H1 (cell line): ENCODE measurements at regions not wholly inside any gene's neighbourhood (a gene's known extent, or its start where the extent isn't known, plus 50 kb on each side); places are given as distances from the start of the nearest gene placed in this dataset.

Experiments
- CTCF ChIA-PET: fragments of 300-600 bp; sonication (Branson Sonifier 250); formaldehyde crosslinking; loops from one replicate; lab custom pipeline; 2021; ENCODE audit not compliant: partially characterized antibody; lab: Charles Lee
- POLR2A ChIA-PET: fragments of 300-600 bp; sonication (Branson Sonifier 250); formaldehyde crosslinking; loops from one replicate; lab custom pipeline; 2021; ENCODE audit warnings: inconsistent platforms; ENCODE audit not compliant: partially characterized antibody; lab: Charles Lee
- DNase-seq, 2 experiments: peaks; one replicate each; pipeline versions ENCODE4 v3.0.0 to v3.0.0-alpha.2; 2010 to 2022; ENCODE audit warnings: low spot score in 2 of 2, low read depth in 1 of 2, mixed read lengths in 1 of 2
- FAIRE-seq: peaks from 2 replicates; lab custom pipeline; 2011; peaks lifted over from hg19 to GRCh38; lab: Jason Lieb, UNC
- H2AFZ ChIP-seq: 2 replicates; pipeline ENCODE4 v1.8.1; 2012; ENCODE audit warnings: low read length, inconsistent platforms
- H2AK5ac ChIP-seq: 2 replicates; pipeline ENCODE4 v1.6.1; 2013; ENCODE audit warnings: low read depth, low read length
- H2BK120ac ChIP-seq: replicated peaks from 2 replicates; pipeline ENCODE3; 2013; ENCODE audit warnings: low read depth, low read length, inconsistent platforms
- H2BK12ac ChIP-seq: 2 replicates; pipeline ENCODE4 v1.6.1; 2013; ENCODE audit warnings: low read depth, low read length
- H2BK15ac ChIP-seq: 2 replicates; pipeline ENCODE4 v1.6.1; 2013; ENCODE audit warnings: low read length
- H2BK20ac ChIP-seq: 2 replicates; pipeline ENCODE4 v1.6.1; 2013; ENCODE audit warnings: low read length
- H2BK5ac ChIP-seq: 2 replicates; pipeline ENCODE4 v1.6.1; 2013; ENCODE audit warnings: low read depth, low read length
- H3K14ac ChIP-seq: 2 replicates; pipeline ENCODE4 v1.6.1; 2013; ENCODE audit warnings: inconsistent platforms; ENCODE audit not compliant: insufficient read length
- H3K18ac ChIP-seq: 2 replicates; pipeline ENCODE4 v1.6.1; 2013; ENCODE audit warnings: low read length; ENCODE audit errors: extremely low read depth
- H3K23ac ChIP-seq: 2 replicates; pipeline ENCODE4 v1.6.1; 2013; ENCODE audit warnings: inconsistent platforms; ENCODE audit not compliant: insufficient read length
- H3K23me2 ChIP-seq: 2 replicates; pipeline ENCODE4 v1.6.1; 2013; ENCODE audit warnings: low read depth, low read length
- H3K27ac ChIP-seq: 2 replicates; pipeline ENCODE4 v1.6.1; 2011; ENCODE audit warnings: low read depth, low read length, inconsistent platforms
- H3K27me3 ChIP-seq, 4 experiments: replicated peaks in 1 of 4; 1 replicate in 1 of 4; 2 replicates in 3 of 4; pipeline versions ENCODE4 v1.6.1 to v1.8.1; 2011 to 2013; ENCODE audit warnings: low read length in 3 of 4, mild to moderate bottlenecking in 3 of 4, inconsistent platforms in 2 of 4, mixed read lengths in 2 of 4, moderate library complexity in 1 of 4; ENCODE audit not compliant: control insufficient read depth in 3 of 4, insufficient read depth in 3 of 4; ENCODE audit errors: extremely low read depth in 1 of 4
- H3K36me3 ChIP-seq, 4 experiments: 2 replicates each; pipeline versions ENCODE4 v1.6.1 to v1.8.1; 2011 to 2013; ENCODE audit warnings: mild to moderate bottlenecking in 4 of 4, low read length in 3 of 4, moderate library complexity in 2 of 4, control low read depth in 1 of 4, inconsistent platforms in 1 of 4; ENCODE audit not compliant: insufficient read depth in 4 of 4, control insufficient read depth in 2 of 4
- H3K4ac ChIP-seq: replicated peaks from 2 replicates; pipeline ENCODE3; 2013; ENCODE audit warnings: low read length, low read depth, mixed read lengths, inconsistent platforms; ENCODE audit not compliant: insufficient read length
- H3K4me1 ChIP-seq, 4 experiments: replicated peaks in 1 of 4; 1 replicate in 1 of 4; 2 replicates in 3 of 4; pipeline versions ENCODE4 v1.6.1 to v1.8.1; 2011 to 2013; ENCODE audit warnings: low read length in 3 of 4, inconsistent platforms in 2 of 4, mixed read lengths in 1 of 4; ENCODE audit not compliant: insufficient read depth in 4 of 4, control insufficient read depth in 3 of 4
- H3K4me2 ChIP-seq, 2 experiments: 2 replicates each; pipeline versions ENCODE4 v1.6.1 to v1.8.1; 2011 to 2013; ENCODE audit warnings: low read depth in 2 of 2, low read length in 2 of 2, control low read depth in 1 of 2, inconsistent platforms in 1 of 2, mild to moderate bottlenecking in 1 of 2; ENCODE audit not compliant: insufficient read depth in 1 of 2
- H3K4me3 ChIP-seq, 4 experiments: fragments of 200-600, 300-600 bp in 1 of 4; sonication (generic), shearing (Covaris generic), sonication (Bioruptor Twin) in 1 of 4; 2 replicates each; pipeline versions ENCODE4 v1.5.1 to v1.8.1; 2011 to 2016; ENCODE audit warnings: low read length in 4 of 4, low read depth in 3 of 4, control low read depth in 2 of 4, inconsistent platforms in 2 of 4, mild to moderate bottlenecking in 2 of 4, mixed read lengths in 1 of 4, moderate library complexity in 1 of 4; ENCODE audit not compliant: insufficient read depth in 2 of 4; ENCODE audit errors: extremely low read depth in 1 of 4
- H3K56ac ChIP-seq: replicated peaks from 2 replicates; pipeline ENCODE3; 2013; ENCODE audit warnings: low read depth, mild to moderate bottlenecking, mixed read lengths, low read length, inconsistent platforms; ENCODE audit not compliant: insufficient read length
- H3K79me1 ChIP-seq: 2 replicates; pipeline ENCODE4 v1.6.1; 2013; ENCODE audit warnings: low read depth, low read length, control low read depth
- H3K79me2 ChIP-seq, 2 experiments: 2 replicates each; pipeline versions ENCODE4 v1.6.1 to v1.8.1; 2012 to 2013; ENCODE audit warnings: low read length in 2 of 2, mild to moderate bottlenecking in 2 of 2, inconsistent platforms in 1 of 2; ENCODE audit not compliant: insufficient read depth in 2 of 2, control insufficient read depth in 1 of 2
- H3K9ac ChIP-seq, 4 experiments: replicated peaks in 1 of 4; 1 replicate in 1 of 4; 2 replicates in 3 of 4; pipeline versions ENCODE4 v1.6.1 to v1.8.1; 2011 to 2013; ENCODE audit warnings: low read depth in 3 of 4, low read length in 3 of 4, control low read depth in 2 of 4, mild to moderate bottlenecking in 2 of 4, moderate library complexity in 2 of 4, inconsistent platforms in 1 of 4; ENCODE audit errors: extremely low read depth in 1 of 4
- H3K9me3 ChIP-seq, 2 experiments: 2 replicates each; pipeline versions ENCODE4 v1.6.1 to v1.8.1; 2012 to 2013; ENCODE audit warnings: mild to moderate bottlenecking in 2 of 2, moderate library complexity in 2 of 2, control low read depth in 1 of 2, inconsistent platforms in 1 of 2, low read depth in 1 of 2, low read length in 1 of 2, mixed read lengths in 1 of 2; ENCODE audit not compliant: insufficient read depth in 2 of 2
- H4K20me1 ChIP-seq, 2 experiments: replicated peaks in 1 of 2; 2 replicates each; pipeline versions ENCODE3 to v1.8.1; 2011 to 2013; ENCODE audit warnings: inconsistent platforms in 2 of 2, low read length in 2 of 2, mild to moderate bottlenecking in 1 of 2; ENCODE audit not compliant: insufficient read depth in 2 of 2, control insufficient read depth in 1 of 2
- H4K5ac ChIP-seq: 2 replicates; pipeline ENCODE4 v1.6.1; 2013; ENCODE audit warnings: low read length, low read depth, mixed read lengths, inconsistent platforms; ENCODE audit not compliant: insufficient read length
- H4K8ac ChIP-seq: 2 replicates; pipeline ENCODE4 v1.8.0; 2013; ENCODE audit warnings: mild to moderate bottlenecking, moderate library complexity, low read length, inconsistent platforms; ENCODE audit not compliant: insufficient read depth; ENCODE audit errors: extremely low read depth
- H4K91ac ChIP-seq: replicated peaks from 2 replicates; pipeline ENCODE3; 2013; ENCODE audit warnings: low read length, mixed read lengths, inconsistent platforms; ENCODE audit not compliant: insufficient read length
- BRCA1 ChIP-seq: IDR thresholded peaks from 2 replicates; pipeline ENCODE4 v1.6.1; 2012; ENCODE audit warnings: low read depth, low read length, improper control_type of control experiment
- CEBPB ChIP-seq: IDR thresholded peaks from 2 replicates; pipeline ENCODE4 v1.6.1; 2012; ENCODE audit warnings: low read depth, low read length
- GABPA ChIP-seq: IDR thresholded peaks from 2 replicates; pipeline ENCODE4 v1.6.1; 2011; ENCODE audit warnings: mild to moderate bottlenecking, low read length, moderate library complexity, borderline replicate concordance; ENCODE audit not compliant: insufficient read depth
- JUN ChIP-seq: IDR thresholded peaks from 2 replicates; pipeline ENCODE4 v1.6.1; 2011; ENCODE audit warnings: low read depth, mild to moderate bottlenecking, improper control_type of control experiment, low read length
- KDM1A ChIP-seq: fragments of 200-600, 300-600 bp; sonication (generic); IDR thresholded peaks from 2 replicates; pipeline ENCODE4 v1.7.1; 2016; ENCODE audit warnings: mild to moderate bottlenecking, low read length, borderline replicate concordance
- POU5F1 ChIP-seq: IDR thresholded peaks from 2 replicates; pipeline ENCODE4 v1.6.1; 2011; ENCODE audit warnings: low read depth, mild to moderate bottlenecking, low read length, moderate library complexity
- RFX5 ChIP-seq: IDR thresholded peaks from 2 replicates; pipeline ENCODE4 v1.6.1; 2011; ENCODE audit warnings: low read depth, low read length, improper control_type of control experiment, borderline replicate concordance
- SIN3A ChIP-seq, 2 experiments: IDR thresholded peaks in 1 of 2; conservative IDR thresholded peaks in 1 of 2; 2 replicates each; pipeline ENCODE4 v1.6.1; 2011 to 2012; ENCODE audit warnings: low read length in 2 of 2, improper control_type of control experiment in 1 of 2, low read depth in 1 of 2, mild to moderate bottlenecking in 1 of 2
- SP1 ChIP-seq: IDR thresholded peaks from 2 replicates; pipeline ENCODE4 v1.6.1; 2011; ENCODE audit warnings: low read depth, low read length
- TEAD4 ChIP-seq: IDR thresholded peaks from 2 replicates; pipeline ENCODE4 v1.6.1; 2012; ENCODE audit warnings: low read depth, low read length, inconsistent platforms, mixed read lengths
- YY1 ChIP-seq: IDR thresholded peaks from 2 replicates; pipeline ENCODE4 v1.6.1; 2011; ENCODE audit warnings: low read depth, mild to moderate bottlenecking, low read length
- ZNF274 ChIP-seq: IDR thresholded peaks from 2 replicates; pipeline ENCODE4 v1.7.0; 2012; ENCODE audit warnings: low read length, borderline replicate concordance; ENCODE audit errors: extremely low read depth
- WGBS, 2 experiments: shearing (Covaris generic) in 1 of 2; methylation state at CpG; one replicate each; pipeline versions ENCODE4 v1.1.6 to v1.1.7; 2013 to 2015; ENCODE audit warnings: low lambda C conversion rate in 2 of 2, mixed read lengths in 2 of 2, inconsistent platforms in 1 of 2, low coverage in 1 of 2, missing lambda C conversion rate in 1 of 2; ENCODE audit not compliant: insufficient replicate concordance in 2 of 2, insufficient coverage in 1 of 2, insufficient read length in 1 of 2; ENCODE audit errors: extremely low coverage in 1 of 2, missing lambda C conversion rate in 1 of 2; 5-methylcytosine and 5-hydroxymethylcytosine counted together
- TF ChIP-seq, protein P1 (sequence below): IDR thresholded peaks from 2 replicates; pipeline ENCODE4 v1.6.1; 2012; ENCODE audit warnings: low read length, inconsistent platforms

DNA sequence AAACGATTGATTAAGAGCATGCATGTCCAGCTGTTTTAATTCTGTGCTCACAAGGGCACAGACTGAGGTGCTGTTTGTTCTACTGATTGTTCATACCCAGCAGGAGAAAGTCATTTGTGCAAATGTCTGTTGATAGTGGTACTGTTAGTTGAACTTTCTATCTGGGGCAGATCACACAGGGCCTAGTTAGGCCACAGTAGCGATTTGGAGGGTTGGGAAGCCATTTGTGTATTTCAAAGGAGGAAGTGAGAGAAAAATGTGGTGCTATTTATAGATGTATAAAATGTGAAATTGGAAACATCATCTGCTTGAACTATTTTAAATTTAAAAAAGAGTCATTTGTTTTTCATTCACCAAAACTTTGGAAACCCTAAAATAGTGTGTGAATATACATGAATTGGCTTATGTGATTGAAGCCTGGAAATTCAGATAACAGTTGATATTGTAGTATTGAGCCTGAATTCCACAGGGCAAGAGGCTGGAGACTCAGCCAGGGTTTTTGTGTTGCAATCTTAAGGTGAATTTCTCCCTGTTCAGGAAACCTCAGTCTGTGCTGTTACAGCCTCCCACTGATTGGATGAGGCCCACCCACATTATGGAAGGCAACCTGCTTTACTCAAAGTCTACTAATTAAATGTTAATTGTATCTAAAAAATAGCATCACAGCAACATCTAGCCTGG, 162.0 kb upstream of the CDKN2B start:
- H3K27ac ChIP-seq = no peak overlapping the region
- CTCF ChIA-PET = interaction anchor here (1.4 kb wide), 1 partner anchor 34 kb away, joined by 3 read pairs; no protein-coding TSS in a partner anchor
- no peak overlapping the region for H2AFZ ChIP-seq
- TF ChIP-seq TEAD4 = no peak
- TF ChIP-seq SIN3A (conservative IDR thresholded peaks at IDR 0.05 in 1 of 2, IDR thresholded peaks at IDR 0.05 in 1 of 2; ENCODE audit: low read depth in 1 of 2, low read length in 2 of 2) = no peak
- TF ChIP-seq GABPA = no peak
- TF ChIP-seq, protein P1, sequence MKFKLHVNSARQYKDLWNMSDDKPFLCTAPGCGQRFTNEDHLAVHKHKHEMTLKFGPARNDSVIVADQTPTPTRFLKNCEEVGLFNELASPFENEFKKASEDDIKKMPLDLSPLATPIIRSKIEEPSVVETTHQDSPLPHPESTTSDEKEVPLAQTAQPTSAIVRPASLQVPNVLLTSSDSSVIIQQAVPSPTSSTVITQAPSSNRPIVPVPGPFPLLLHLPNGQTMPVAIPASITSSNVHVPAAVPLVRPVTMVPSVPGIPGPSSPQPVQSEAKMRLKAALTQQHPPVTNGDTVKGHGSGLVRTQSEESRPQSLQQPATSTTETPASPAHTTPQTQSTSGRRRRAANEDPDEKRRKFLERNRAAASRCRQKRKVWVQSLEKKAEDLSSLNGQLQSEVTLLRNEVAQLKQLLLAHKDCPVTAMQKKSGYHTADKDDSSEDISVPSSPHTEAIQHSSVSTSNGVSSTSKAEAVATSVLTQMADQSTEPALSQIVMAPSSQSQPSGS = no peak
- TF ChIP-seq ZNF274 = no peak
- TF ChIP-seq RFX5 = no peak
- no peak for TF ChIP-seq POU5F1
- no peak for TF ChIP-seq BRCA1
- no peak for TF ChIP-seq JUN
- TF ChIP-seq CEBPB = no peak
- no peak for TF ChIP-seq YY1
- TF ChIP-seq SP1 = no peak
- no peak for TF ChIP-seq KDM1A

More for the DNA sequence above, 162.0 kb upstream of the CDKN2B start:
- FAIRE-seq (no peak), DNase-seq (no peak)
- no peak overlapping the region for H3K23ac ChIP-seq
- no peak overlapping the region for H3K14ac ChIP-seq
- H3K18ac ChIP-seq = no peak overlapping the region
- no peak overlapping the region for H2BK5ac ChIP-seq
- H4K8ac ChIP-seq = no peak overlapping the region
- no peaks in the 10 kb centered on the region for H3K4me1 ChIP-seq
- H3K23me2 ChIP-seq = no peaks in the 10 kb centered on the region
- POLR2A ChIA-PET = no interaction called here
- no peak overlapping the region for H2AK5ac ChIP-seq
- H3K36me3 ChIP-seq = no peaks in the 10 kb centered on the region
- no peak overlapping the region for H2BK20ac ChIP-seq
- H3K27me3 ChIP-seq = no peaks in the 10 kb centered on the region
- H3K9ac ChIP-seq = no peak overlapping the region
- H4K5ac ChIP-seq = no peak overlapping the region
- no peaks in the 10 kb centered on the region for H4K20me1 ChIP-seq
- no peak overlapping the region for H3K4me3 ChIP-seq
- no peak overlapping the region for H4K91ac ChIP-seq
- H2BK12ac ChIP-seq = no peak overlapping the region
- H3K4me2 ChIP-seq = no peak overlapping the region
- H3K79me1 ChIP-seq = no peaks in the 10 kb centered on the region
- H3K79me2 ChIP-seq = no peaks in the 10 kb centered on the region
- WGBS, 2 experiments = 93% methylated on average over 2 of the region's 2 CpGs; no CpG with 5 or more reads in 1 of the 2 experiments
- no peak overlapping the region for H2BK15ac ChIP-seq
- H3K56ac ChIP-seq = no peak overlapping the region
- peaks cover 0 to 2% of the 10 kb centered on the region in 2 experiments; a peak in 1 of 4 replicates for H3K9me3 ChIP-seq
- H3K4ac ChIP-seq = no peak overlapping the region
- no peak overlapping the region for H2BK120ac ChIP-seq
